IMR-90 (cell line): ENCODE measurements at regions not wholly inside any gene's neighbourhood (a gene's known extent, or its start where the extent isn't known, plus 50 kb on each side); places are given as distances from the start of the nearest gene placed in this dataset.

Experiments used
- BHLHE40 ChIP-seq: fragments of 150-350 bp; IDR thresholded peaks from 2 replicates; pipeline ENCODE4 v1.6.1; 2016; ENCODE audit warnings: mild to moderate bottlenecking, low read depth, low read length
- CEBPB ChIP-seq: IDR thresholded peaks from 2 replicates; pipeline ENCODE4 v1.6.1; 2012; ENCODE audit warnings: low read depth, low read length, improper control_type of control experiment
- CHD1 ChIP-seq: IDR thresholded peaks from 2 replicates; pipeline ENCODE4 v1.6.1; 2012; ENCODE audit warnings: low read depth, low read length, improper control_type of control experiment
- FOS ChIP-seq: fragments of 150-350 bp; IDR thresholded peaks from 2 replicates; pipeline ENCODE4 v1.6.1; 2016; ENCODE audit warnings: low read depth, low read length
- MAFK ChIP-seq: IDR thresholded peaks from 2 replicates; pipeline ENCODE4 v1.6.1; 2012; ENCODE audit warnings: low read depth, low read length, improper control_type of control experiment
- MAZ ChIP-seq: IDR thresholded peaks from 2 replicates; pipeline ENCODE4 v1.6.1; 2012; ENCODE audit warnings: low read depth, mild to moderate bottlenecking, low read length, improper control_type of control experiment, moderate library complexity, borderline replicate concordance
- MXI1 ChIP-seq: IDR thresholded peaks from 2 replicates; pipeline ENCODE4 v1.6.1; 2012; ENCODE audit warnings: low read depth, mild to moderate bottlenecking, low read length, moderate library complexity, borderline replicate concordance
- NFE2L2 ChIP-seq: fragments of 150-350 bp; IDR thresholded peaks from 2 replicates; pipeline ENCODE4 v1.6.1; 2016; ENCODE audit warnings: low read depth, mild to moderate bottlenecking, low read length
- POLR2A ChIP-seq: IDR thresholded peaks from 2 replicates; pipeline ENCODE4 v1.6.1; 2012; ENCODE audit warnings: mild to moderate bottlenecking, low read depth, low read length
- RAD21 ChIP-seq: IDR thresholded peaks from 2 replicates; pipeline ENCODE4 v1.6.1; 2012; ENCODE audit warnings: low read length, improper control_type of control experiment
- SMC3 ChIP-seq: fragments of 150-350 bp; IDR thresholded peaks from 2 replicates; pipeline ENCODE4 v1.6.1; 2016; ENCODE audit warnings: low read depth, mild to moderate bottlenecking, antibody characterized with exemption, low read length, moderate library complexity
- TF ChIP-seq, protein P1 (sequence below): conservative IDR thresholded peaks from 2 replicates; pipeline ENCODE4 v1.5.1; 2012; ENCODE audit warnings: mild to moderate bottlenecking, low read depth, low read length, improper control_type of control experiment
- TF ChIP-seq, protein P2 (sequence below): fragments of 150-350 bp; IDR thresholded peaks from 2 replicates; pipeline ENCODE4 v1.6.1; 2016; ENCODE audit warnings: low read depth, mild to moderate bottlenecking, low read length, moderate library complexity, borderline replicate concordance
- TF ChIP-seq, protein P3 (sequence below): fragments of 150-350 bp; IDR thresholded peaks from 2 replicates; pipeline ENCODE4 v1.6.1; 2017; ENCODE audit warnings: mild to moderate bottlenecking, antibody characterized with exemption, low read length, low read depth

DNA sequence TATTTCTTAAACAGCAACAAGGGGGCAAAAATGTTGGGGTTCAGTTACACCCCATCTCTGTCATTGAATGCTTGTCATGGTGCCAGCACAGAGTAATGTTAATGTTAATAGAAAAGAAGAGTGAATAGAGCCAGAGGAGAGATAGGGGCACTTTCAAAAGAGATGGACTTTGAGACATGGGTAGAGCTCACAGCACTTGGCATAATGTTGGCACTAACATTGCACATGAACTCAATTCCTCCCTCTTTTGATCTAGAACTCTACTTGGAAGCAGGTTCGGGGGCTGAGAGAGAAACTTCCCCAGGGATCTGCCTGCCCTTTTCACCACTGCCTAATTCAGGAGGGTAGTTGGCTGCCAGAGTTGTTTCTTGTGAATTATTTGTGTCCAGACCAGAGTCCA is 188.0 kb upstream of the ADRA1D start:
- TF ChIP-seq CEBPB (no peak), CHD1 (no peak), RAD21 (no peak), POLR2A (no peak), FOS (no peak), MAZ (no peak), SMC3 (no peak), NFE2L2 (no peak), MAFK (no peak), MXI1 (no peak), BHLHE40 (no peak)
- TF ChIP-seq, protein P1, sequence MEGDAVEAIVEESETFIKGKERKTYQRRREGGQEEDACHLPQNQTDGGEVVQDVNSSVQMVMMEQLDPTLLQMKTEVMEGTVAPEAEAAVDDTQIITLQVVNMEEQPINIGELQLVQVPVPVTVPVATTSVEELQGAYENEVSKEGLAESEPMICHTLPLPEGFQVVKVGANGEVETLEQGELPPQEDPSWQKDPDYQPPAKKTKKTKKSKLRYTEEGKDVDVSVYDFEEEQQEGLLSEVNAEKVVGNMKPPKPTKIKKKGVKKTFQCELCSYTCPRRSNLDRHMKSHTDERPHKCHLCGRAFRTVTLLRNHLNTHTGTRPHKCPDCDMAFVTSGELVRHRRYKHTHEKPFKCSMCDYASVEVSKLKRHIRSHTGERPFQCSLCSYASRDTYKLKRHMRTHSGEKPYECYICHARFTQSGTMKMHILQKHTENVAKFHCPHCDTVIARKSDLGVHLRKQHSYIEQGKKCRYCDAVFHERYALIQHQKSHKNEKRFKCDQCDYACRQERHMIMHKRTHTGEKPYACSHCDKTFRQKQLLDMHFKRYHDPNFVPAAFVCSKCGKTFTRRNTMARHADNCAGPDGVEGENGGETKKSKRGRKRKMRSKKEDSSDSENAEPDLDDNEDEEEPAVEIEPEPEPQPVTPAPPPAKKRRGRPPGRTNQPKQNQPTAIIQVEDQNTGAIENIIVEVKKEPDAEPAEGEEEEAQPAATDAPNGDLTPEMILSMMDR = no peak
- TF ChIP-seq, protein P2, sequence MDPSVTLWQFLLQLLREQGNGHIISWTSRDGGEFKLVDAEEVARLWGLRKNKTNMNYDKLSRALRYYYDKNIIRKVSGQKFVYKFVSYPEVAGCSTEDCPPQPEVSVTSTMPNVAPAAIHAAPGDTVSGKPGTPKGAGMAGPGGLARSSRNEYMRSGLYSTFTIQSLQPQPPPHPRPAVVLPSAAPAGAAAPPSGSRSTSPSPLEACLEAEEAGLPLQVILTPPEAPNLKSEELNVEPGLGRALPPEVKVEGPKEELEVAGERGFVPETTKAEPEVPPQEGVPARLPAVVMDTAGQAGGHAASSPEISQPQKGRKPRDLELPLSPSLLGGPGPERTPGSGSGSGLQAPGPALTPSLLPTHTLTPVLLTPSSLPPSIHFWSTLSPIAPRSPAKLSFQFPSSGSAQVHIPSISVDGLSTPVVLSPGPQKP = no peak
- TF ChIP-seq, protein P3, sequence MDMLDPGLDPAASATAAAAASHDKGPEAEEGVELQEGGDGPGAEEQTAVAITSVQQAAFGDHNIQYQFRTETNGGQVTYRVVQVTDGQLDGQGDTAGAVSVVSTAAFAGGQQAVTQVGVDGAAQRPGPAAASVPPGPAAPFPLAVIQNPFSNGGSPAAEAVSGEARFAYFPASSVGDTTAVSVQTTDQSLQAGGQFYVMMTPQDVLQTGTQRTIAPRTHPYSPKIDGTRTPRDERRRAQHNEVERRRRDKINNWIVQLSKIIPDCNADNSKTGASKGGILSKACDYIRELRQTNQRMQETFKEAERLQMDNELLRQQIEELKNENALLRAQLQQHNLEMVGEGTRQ = no peak
